Hepatocyte (in vitro differentiated cells): ENCODE measurements at regions not wholly inside any gene's neighbourhood (a gene's known extent, or its start where the extent isn't known, plus 50 kb on each side); places are given as distances from the start of the nearest gene placed in this dataset.

Experiments used
- DNase-seq: peaks from one replicate; pipeline ENCODE4 v3.0.0-alpha.2; 2016; ENCODE audit warnings: low spot score
- H2AFZ ChIP-seq: fragments of 200-600 bp; sonication (generic); 2 replicates; pipeline ENCODE4 v1.6.0; 2016; ENCODE audit warnings: antibody characterized with exemption, mild to moderate bottlenecking
- H3K27ac ChIP-seq: fragments of 200-600 bp; sonication (generic); 2 replicates; pipeline ENCODE4 v1.5.1; 2016; ENCODE audit warnings: mild to moderate bottlenecking
- H3K27me3 ChIP-seq: fragments of 200-600 bp; sonication (generic); 2 replicates; pipeline ENCODE4 v1.6.1; 2016
- H3K36me3 ChIP-seq: fragments of 200-600 bp; sonication (generic); replicated peaks from 2 replicates; pipeline ENCODE4 v1.5.1; 2016; ENCODE audit warnings: low read depth; ENCODE audit not compliant: insufficient read depth
- H3K4me1 ChIP-seq: fragments of 200-600 bp; sonication (generic); 2 replicates; pipeline ENCODE4 v1.5.1; 2016; ENCODE audit warnings: mild to moderate bottlenecking, moderate library complexity; ENCODE audit not compliant: insufficient read depth
- H3K4me2 ChIP-seq: fragments of 200-600 bp; sonication (generic); 2 replicates; pipeline ENCODE4 v1.6.0; 2016
- H3K4me3 ChIP-seq: fragments of 200-600 bp; sonication (generic); 2 replicates; pipeline ENCODE4 v1.5.1; 2016; ENCODE audit warnings: mild to moderate bottlenecking
- H3K79me2 ChIP-seq: fragments of 200-600 bp; sonication (generic); 2 replicates; pipeline ENCODE4 v1.6.0; 2017; ENCODE audit warnings: mild to moderate bottlenecking
- H3K9me2 ChIP-seq: fragments of 200-600 bp; sonication (generic); replicated peaks from 2 replicates; pipeline ENCODE4 v1.6.0; 2017; ENCODE audit warnings: mild to moderate bottlenecking; ENCODE audit not compliant: insufficient read depth
- H3K9me3 ChIP-seq: fragments of 200-600 bp; sonication (generic); 2 replicates; pipeline ENCODE4 v1.5.1; 2016; ENCODE audit warnings: low read depth, mild to moderate bottlenecking
- H4K20me1 ChIP-seq: fragments of 200-600 bp; sonication (generic); 2 replicates; pipeline ENCODE4 v1.6.0; 2016; ENCODE audit warnings: mild to moderate bottlenecking; ENCODE audit not compliant: insufficient read depth, poor library complexity, severe bottlenecking
- EZH2 ChIP-seq: fragments of 200-600 bp; sonication (generic); IDR thresholded peaks from 2 replicates; pipeline ENCODE4 v1.6.1; 2016; ENCODE audit warnings: antibody characterized with exemption, mild to moderate bottlenecking, borderline replicate concordance
- EZH2phosphoT487 ChIP-seq: fragments of 200-600 bp; sonication (generic); IDR thresholded peaks from one replicate; pipeline ENCODE4 v1.6.1; 2018; ENCODE audit warnings: antibody characterized with exemption, mild to moderate bottlenecking, low read depth, moderate library complexity; ENCODE audit not compliant: unreplicated experiment, severe bottlenecking
- WGBS: methylation state at CpG from one replicate; pipeline ENCODE4 v1.1.6; 2016; ENCODE audit warnings: low lambda C conversion rate; ENCODE audit errors: missing lambda C conversion rate; 5-methylcytosine and 5-hydroxymethylcytosine counted together
- TF ChIP-seq, protein P1 (sequence below): fragments of 200-600 bp; sonication (generic); IDR thresholded peaks from 2 replicates; pipeline ENCODE4 v1.5.1; 2016; ENCODE audit warnings: antibody characterized with exemption, mild to moderate bottlenecking; ENCODE audit not compliant: poor library complexity

DNA sequence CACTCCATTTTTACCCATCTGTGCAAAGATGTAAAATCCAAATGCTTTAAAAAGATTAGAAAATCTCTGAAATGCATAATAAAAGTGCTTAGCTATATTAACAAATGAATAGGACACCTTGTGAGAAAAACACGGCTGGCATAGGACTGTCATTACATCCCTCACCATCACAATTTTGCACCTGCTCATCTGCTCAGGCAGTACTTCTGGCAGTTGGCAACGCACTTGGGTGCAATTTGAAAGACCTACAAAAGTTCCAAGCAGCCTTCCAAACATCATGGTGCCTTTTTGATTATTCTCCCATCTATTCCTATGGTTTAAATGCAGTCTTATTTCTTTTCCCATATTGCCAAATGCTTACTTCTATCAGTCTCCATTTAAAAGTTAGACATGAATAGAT is 501.8 kb downstream of the ENC1 start:
- no peaks in the 10 kb centered on the region for H3K9me3 ChIP-seq
- H3K4me3 ChIP-seq: no peak overlapping the region
- no peak overlapping the region for H3K27ac ChIP-seq
- no peak overlapping the region for H2AFZ ChIP-seq
- no peaks in the 10 kb centered on the region for H3K79me2 ChIP-seq
- no peaks in the 10 kb centered on the region for H3K27me3 ChIP-seq
- H4K20me1 ChIP-seq: no peaks in the 10 kb centered on the region
- TF ChIP-seq, protein P1, sequence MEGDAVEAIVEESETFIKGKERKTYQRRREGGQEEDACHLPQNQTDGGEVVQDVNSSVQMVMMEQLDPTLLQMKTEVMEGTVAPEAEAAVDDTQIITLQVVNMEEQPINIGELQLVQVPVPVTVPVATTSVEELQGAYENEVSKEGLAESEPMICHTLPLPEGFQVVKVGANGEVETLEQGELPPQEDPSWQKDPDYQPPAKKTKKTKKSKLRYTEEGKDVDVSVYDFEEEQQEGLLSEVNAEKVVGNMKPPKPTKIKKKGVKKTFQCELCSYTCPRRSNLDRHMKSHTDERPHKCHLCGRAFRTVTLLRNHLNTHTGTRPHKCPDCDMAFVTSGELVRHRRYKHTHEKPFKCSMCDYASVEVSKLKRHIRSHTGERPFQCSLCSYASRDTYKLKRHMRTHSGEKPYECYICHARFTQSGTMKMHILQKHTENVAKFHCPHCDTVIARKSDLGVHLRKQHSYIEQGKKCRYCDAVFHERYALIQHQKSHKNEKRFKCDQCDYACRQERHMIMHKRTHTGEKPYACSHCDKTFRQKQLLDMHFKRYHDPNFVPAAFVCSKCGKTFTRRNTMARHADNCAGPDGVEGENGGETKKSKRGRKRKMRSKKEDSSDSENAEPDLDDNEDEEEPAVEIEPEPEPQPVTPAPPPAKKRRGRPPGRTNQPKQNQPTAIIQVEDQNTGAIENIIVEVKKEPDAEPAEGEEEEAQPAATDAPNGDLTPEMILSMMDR: no peak
- TF ChIP-seq EZH2: no peak
- TF ChIP-seq EZH2phosphoT487: no peak
- 75% methylated on average over 2 of the region's 2 CpGs for WGBS
- no peaks in the 10 kb centered on the region for H3K4me1 ChIP-seq
- H3K36me3 ChIP-seq: no peaks in the 10 kb centered on the region
- no peaks in the 10 kb centered on the region for H3K9me2 ChIP-seq
- no peak for DNase-seq
- H3K4me2 ChIP-seq: no peak overlapping the region

GRCh38 chr5:74136276-74136825 is 504.2 kb downstream of the ENC1 start:
- WGBS: 98% methylated on average over 2 of the region's 2 CpGs
- no peaks in the 10 kb centered on the region for H3K9me3 ChIP-seq

GRCh38 chr5:74135033-74135432 is 505.5 kb downstream of the ENC1 start:
- TF ChIP-seq, protein P1: no peak
- no peak for TF ChIP-seq EZH2
- WGBS: 100% methylated on average over 1 of the region's 1 CpG
- no peaks in the 10 kb centered on the region for H3K4me1 ChIP-seq
- H3K36me3 ChIP-seq: no peaks in the 10 kb centered on the region
- H3K9me3 ChIP-seq: no peaks in the 10 kb centered on the region
- H2AFZ ChIP-seq: no peak overlapping the region
- DNase-seq: no peak
- H4K20me1 ChIP-seq: no peaks in the 10 kb centered on the region
- no peaks in the 10 kb centered on the region for H3K79me2 ChIP-seq
- no peak overlapping the region for H3K4me3 ChIP-seq
- no peaks in the 10 kb centered on the region for H3K27me3 ChIP-seq
- H3K27ac ChIP-seq: no peak overlapping the region
- H3K4me2 ChIP-seq: no peak overlapping the region
- H3K9me2 ChIP-seq: no peaks in the 10 kb centered on the region

More at GRCh38 chr5:74136276-74136825, 504.2 kb downstream of the ENC1 start:
- TF ChIP-seq EZH2phosphoT487 (no peak), EZH2 (no peak)
- TF ChIP-seq, protein P1: no peak
- H3K27ac ChIP-seq: no peak overlapping the region
- H3K27me3 ChIP-seq: no peaks in the 10 kb centered on the region
- H4K20me1 ChIP-seq: no peaks in the 10 kb centered on the region
- no peak overlapping the region for H3K4me2 ChIP-seq
- DNase-seq: no peak
- H3K36me3 ChIP-seq: no peaks in the 10 kb centered on the region
- no peak overlapping the region for H3K4me3 ChIP-seq
- H3K4me1 ChIP-seq: no peaks in the 10 kb centered on the region
- no peak overlapping the region for H2AFZ ChIP-seq
- no peaks in the 10 kb centered on the region for H3K9me2 ChIP-seq
- H3K79me2 ChIP-seq: no peaks in the 10 kb centered on the region

DNA sequence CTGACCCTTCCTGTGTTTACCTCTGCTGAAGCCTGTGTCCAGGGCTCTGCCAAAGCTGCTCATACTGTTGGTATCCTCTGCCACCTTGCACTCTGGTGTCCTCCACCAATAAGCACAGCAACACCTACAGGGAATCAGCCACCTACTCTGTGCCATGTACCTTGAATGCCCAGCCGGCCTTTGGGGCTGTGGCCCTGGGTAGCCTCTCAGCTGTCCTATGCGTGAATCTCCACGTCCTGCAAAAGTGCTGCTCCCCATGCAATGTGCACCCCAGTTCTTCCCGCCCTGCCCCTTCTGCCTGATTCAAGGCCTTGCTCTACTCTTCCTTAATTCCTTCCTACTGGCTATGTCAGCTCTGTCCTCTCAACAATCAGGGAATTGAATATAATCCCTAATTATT is 506.5 kb downstream of the ARHGEF28 start:
- 94% methylated on average over 4 of the region's 4 CpGs for WGBS
- Histone ChIP-seq H4K20me1 (no peaks in the 10 kb centered on the region), H3K27me3 (no peaks in the 10 kb centered on the region), H3K4me2 (no peak overlapping the region), H2AFZ (no peak overlapping the region), H3K36me3 (no peaks in the 10 kb centered on the region), H3K9me2 (no peaks in the 10 kb centered on the region), H3K4me1 (peaks cover 4% of the 10 kb centered on the region), H3K79me2 (no peaks in the 10 kb centered on the region), H3K9me3 (no peaks in the 10 kb centered on the region), H3K27ac (no peak overlapping the region), H3K4me3 (no peak overlapping the region)
- DNase-seq: no peak
- TF ChIP-seq EZH2phosphoT487: no peak
- TF ChIP-seq EZH2: no peak
- TF ChIP-seq, protein P1: no peak
